Parathyroid adenoma (tissue), 2 donors: ENCODE measurements at regions not wholly inside any gene's neighbourhood (a gene's known extent, or its start where the extent isn't known, plus 50 kb on each side); places are given as distances from the start of the nearest gene placed in this dataset.

Experiments
- H2AFZ ChIP-seq: fragments of 300-600 bp; sonication (generic); one replicate; pipeline ENCODE4 v1.7.0; 2017; ENCODE audit warnings: antibody characterized with exemption, mild to moderate bottlenecking
- H3K27ac ChIP-seq: fragments of 300-600 bp; sonication (generic); one replicate; pipeline ENCODE4 v1.7.0; 2017
- H3K27me3 ChIP-seq: fragments of 300-600 bp; sonication (generic); one replicate; pipeline ENCODE4 v1.7.0; 2017; ENCODE audit warnings: low read length; ENCODE audit not compliant: control insufficient read depth, insufficient read depth
- H3K36me3 ChIP-seq: fragments of 300-600 bp; sonication (generic); one replicate; pipeline ENCODE4 v1.7.0; 2017; ENCODE audit warnings: low read length; ENCODE audit not compliant: control insufficient read depth, insufficient read depth
- H3K4me1 ChIP-seq: fragments of 300-600 bp; sonication (generic); one replicate; pipeline ENCODE4 v1.7.0; 2017; ENCODE audit warnings: control low read depth
- H3K4me2 ChIP-seq: fragments of 300-600 bp; sonication (generic); one replicate; pipeline ENCODE4 v1.7.0; 2017; ENCODE audit warnings: low read length
- H3K4me3 ChIP-seq: fragments of 300-600 bp; sonication (generic); one replicate; pipeline ENCODE4 v1.7.0; 2017; ENCODE audit warnings: low read depth, low read length
- H3K79me2 ChIP-seq: fragments of 300-600 bp; sonication (generic); one replicate; pipeline ENCODE4 v1.7.0; 2017; ENCODE audit warnings: control low read depth
- H3K9ac ChIP-seq: fragments of 300-600 bp; sonication (generic); one replicate; pipeline ENCODE4 v1.7.0; 2017; ENCODE audit warnings: mild to moderate bottlenecking
- H3K9me3 ChIP-seq: fragments of 300-600 bp; sonication (generic); one replicate; pipeline ENCODE4 v1.7.0; 2017; ENCODE audit warnings: low read length; ENCODE audit not compliant: control insufficient read depth
- CTCF ChIP-seq: fragments of 300-600 bp; sonication (generic); IDR thresholded peaks from one replicate; pipeline ENCODE4 v1.7.0; 2017; ENCODE audit warnings: antibody characterized with exemption, mild to moderate bottlenecking
- donor health status: primary hyperparathyroidism.

DNA sequence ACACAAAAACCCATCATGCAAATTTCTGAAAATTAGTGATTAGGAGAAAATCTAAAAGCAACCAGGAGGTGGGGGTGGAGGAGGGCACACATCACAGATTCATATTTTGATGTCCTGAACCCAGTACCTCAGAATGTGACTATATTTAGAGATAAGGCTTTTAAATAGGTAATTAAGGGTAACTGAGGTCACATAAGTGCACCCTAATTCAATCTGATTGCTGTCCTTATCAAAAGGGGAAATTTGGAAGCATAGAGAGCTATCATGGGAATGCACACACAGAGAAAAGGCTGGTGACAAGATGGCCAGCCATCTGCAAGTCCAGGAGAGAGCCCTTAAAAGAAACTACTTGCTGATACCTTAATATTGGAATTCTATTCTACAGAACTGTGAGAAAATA, 281.8 kb upstream of the UGT8 start:
- Histone ChIP-seq H3K4me1 (no peaks in the 10 kb centered on the region), H3K9ac (no peak overlapping the region), H3K4me3 (no peak overlapping the region), H3K9me3 (no peaks in the 10 kb centered on the region), H3K4me2 (no peak overlapping the region), H3K36me3 (no peaks in the 10 kb centered on the region), H3K27ac (no peak overlapping the region), H3K79me2 (no peaks in the 10 kb centered on the region), H3K27me3 (no peaks in the 10 kb centered on the region), H2AFZ (no peak overlapping the region)
- no peak for TF ChIP-seq CTCF

GRCh38 chr4:114317564-114317963, 281.0 kb upstream of the UGT8 start:
- H3K27ac ChIP-seq = no peak overlapping the region
- no peaks in the 10 kb centered on the region for H3K36me3 ChIP-seq
- H3K27me3 ChIP-seq = no peaks in the 10 kb centered on the region
- H2AFZ ChIP-seq = no peak overlapping the region
- H3K4me1 ChIP-seq = no peaks in the 10 kb centered on the region
- no peak for TF ChIP-seq CTCF
- no peak overlapping the region for H3K4me2 ChIP-seq
- H3K9me3 ChIP-seq = no peaks in the 10 kb centered on the region
- no peak overlapping the region for H3K4me3 ChIP-seq
- H3K9ac ChIP-seq = no peak overlapping the region
- no peaks in the 10 kb centered on the region for H3K79me2 ChIP-seq

GRCh38 chr4:114318309-114318708, 280.3 kb upstream of the UGT8 start:
- Histone ChIP-seq H3K36me3 (no peaks in the 10 kb centered on the region), H3K27ac (no peak overlapping the region), H3K9me3 (no peaks in the 10 kb centered on the region), H3K9ac (no peak overlapping the region), H3K4me3 (no peak overlapping the region), H3K27me3 (no peaks in the 10 kb centered on the region), H3K79me2 (no peaks in the 10 kb centered on the region), H2AFZ (no peak overlapping the region), H3K4me1 (no peaks in the 10 kb centered on the region), H3K4me2 (no peak overlapping the region)
- TF ChIP-seq CTCF = no peak

GRCh38 chr4:114320126-114320525, 278.5 kb upstream of the UGT8 start:
- H3K4me1 ChIP-seq = no peaks in the 10 kb centered on the region
- H3K36me3 ChIP-seq = no peaks in the 10 kb centered on the region
- H3K4me2 ChIP-seq = no peak overlapping the region
- H3K27ac ChIP-seq = no peak overlapping the region
- no peak for TF ChIP-seq CTCF
- no peak overlapping the region for H2AFZ ChIP-seq
- no peaks in the 10 kb centered on the region for H3K79me2 ChIP-seq
- H3K9ac ChIP-seq = no peak overlapping the region
- no peaks in the 10 kb centered on the region for H3K27me3 ChIP-seq
- no peaks in the 10 kb centered on the region for H3K9me3 ChIP-seq
- no peak overlapping the region for H3K4me3 ChIP-seq

DNA sequence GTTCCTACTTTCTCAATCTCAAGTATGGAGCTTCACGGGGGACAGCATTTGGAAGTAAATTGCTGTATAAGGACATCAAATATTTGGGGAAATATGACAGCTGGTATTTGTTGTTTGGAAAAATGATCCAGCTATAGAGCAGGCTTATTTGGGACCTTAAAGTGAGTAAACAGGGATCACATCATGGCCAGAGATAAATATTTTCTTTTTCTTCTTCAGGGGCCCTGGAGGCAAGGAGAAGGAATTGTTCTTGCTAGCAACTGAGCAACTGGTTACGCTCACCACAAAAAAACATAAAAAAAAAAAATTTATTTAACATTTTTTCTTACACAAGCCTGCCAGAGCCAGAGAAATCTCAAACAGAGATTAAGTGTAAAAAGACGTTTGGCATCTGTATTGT, 277.2 kb upstream of the UGT8 start:
- H3K27ac ChIP-seq = no peak overlapping the region

More for the DNA sequence above, 277.2 kb upstream of the UGT8 start:
- Histone ChIP-seq H3K36me3 (no peaks in the 10 kb centered on the region), H3K4me1 (no peaks in the 10 kb centered on the region), H3K4me3 (no peak overlapping the region), H3K9me3 (no peaks in the 10 kb centered on the region), H3K4me2 (no peak overlapping the region), H3K27me3 (no peaks in the 10 kb centered on the region), H2AFZ (no peak overlapping the region), H3K79me2 (no peaks in the 10 kb centered on the region), H3K9ac (no peak overlapping the region)
- no peak for TF ChIP-seq CTCF
